Right lobe of liver (tissue), 4 donors: ENCODE measurements at regions not wholly inside any gene's neighbourhood (a gene's known extent, or its start where the extent isn't known, plus 50 kb on each side); places are given as distances from the start of the nearest gene placed in this dataset.

Source experiments
- POLR2A ChIP-seq: fragments of 450-650 bp; IDR thresholded peaks from one replicate; pipeline ENCODE4 v1.6.1; 2017; ENCODE audit warnings: antibody characterized with exemption, mild to moderate bottlenecking
- TF ChIP-seq, protein P1 (sequence below), 4 donors: fragments of 200-600 bp in 3 of 4; fragments of 450-650 bp in 1 of 4; IDR thresholded peaks; one replicate each; pipeline versions ENCODE4 v1.5.1 to v1.8.0; 2016 to 2022; ENCODE audit warnings: antibody characterized with exemption in 4 of 4, mild to moderate bottlenecking in 2 of 4
- donor health status: DM: no; HTN: no; CAD: no.
- donor health status: DM: no; HTN: no; CAD: no.
- donor health status: DM: no; HTN: yes; CAD: no.

DNA sequence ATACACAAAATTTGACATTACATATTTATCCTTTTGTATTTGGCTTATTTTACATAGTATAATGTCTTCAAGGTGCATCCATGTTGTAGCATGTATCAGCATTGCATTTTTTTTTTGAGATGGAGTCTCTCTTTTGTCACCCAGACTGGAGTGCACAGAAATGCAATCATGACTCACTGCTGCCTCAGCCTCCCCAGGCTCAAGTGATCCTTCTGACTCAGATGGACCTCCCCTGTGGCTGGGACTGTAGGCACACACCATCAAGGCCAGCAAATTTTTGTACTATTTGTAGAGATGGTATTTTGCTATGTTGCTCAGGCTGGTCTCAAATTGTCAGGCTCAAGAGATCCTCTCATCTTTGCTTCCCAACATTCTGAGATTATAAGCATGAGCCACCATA is 214.4 kb upstream of the ALG10B start:
- TF ChIP-seq POLR2A = no peak
- TF ChIP-seq, protein P1, sequence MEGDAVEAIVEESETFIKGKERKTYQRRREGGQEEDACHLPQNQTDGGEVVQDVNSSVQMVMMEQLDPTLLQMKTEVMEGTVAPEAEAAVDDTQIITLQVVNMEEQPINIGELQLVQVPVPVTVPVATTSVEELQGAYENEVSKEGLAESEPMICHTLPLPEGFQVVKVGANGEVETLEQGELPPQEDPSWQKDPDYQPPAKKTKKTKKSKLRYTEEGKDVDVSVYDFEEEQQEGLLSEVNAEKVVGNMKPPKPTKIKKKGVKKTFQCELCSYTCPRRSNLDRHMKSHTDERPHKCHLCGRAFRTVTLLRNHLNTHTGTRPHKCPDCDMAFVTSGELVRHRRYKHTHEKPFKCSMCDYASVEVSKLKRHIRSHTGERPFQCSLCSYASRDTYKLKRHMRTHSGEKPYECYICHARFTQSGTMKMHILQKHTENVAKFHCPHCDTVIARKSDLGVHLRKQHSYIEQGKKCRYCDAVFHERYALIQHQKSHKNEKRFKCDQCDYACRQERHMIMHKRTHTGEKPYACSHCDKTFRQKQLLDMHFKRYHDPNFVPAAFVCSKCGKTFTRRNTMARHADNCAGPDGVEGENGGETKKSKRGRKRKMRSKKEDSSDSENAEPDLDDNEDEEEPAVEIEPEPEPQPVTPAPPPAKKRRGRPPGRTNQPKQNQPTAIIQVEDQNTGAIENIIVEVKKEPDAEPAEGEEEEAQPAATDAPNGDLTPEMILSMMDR (IDR thresholded peaks at IDR 0.05) = no peak
